Liver (tissue), 7 donors: ENCODE measurements at regions not wholly inside any gene's neighbourhood (a gene's known extent, or its start where the extent isn't known, plus 50 kb on each side); places are given as distances from the start of the nearest gene placed in this dataset.

Source experiments
- DNase-seq: peaks from one replicate; pipeline ENCODE4 v3.0.0-alpha.2; 2017; ENCODE audit warnings: low spot score
- H3K27ac ChIP-seq, 2 donors: one replicate each; pipeline ENCODE4 v1.7.0; 2013; ENCODE audit warnings: inconsistent platforms in 2 of 2, low read length in 2 of 2, control low read depth in 1 of 2, low read depth in 1 of 2, mild to moderate bottlenecking in 1 of 2
- H3K27me3 ChIP-seq, 4 donors: one replicate each; pipeline versions ENCODE4 v1.6.1 to v1.7.0; 2013; ENCODE audit warnings: low read length in 3 of 4, inconsistent platforms in 1 of 4, mild to moderate bottlenecking in 1 of 4, moderate library complexity in 1 of 4; ENCODE audit not compliant: control insufficient read depth in 4 of 4, insufficient read depth in 4 of 4
- H3K36me3 ChIP-seq, 4 donors: one replicate each; pipeline versions ENCODE4 v1.6.1 to v1.7.0; 2013; ENCODE audit warnings: low read length in 3 of 4, mild to moderate bottlenecking in 3 of 4, low read depth in 1 of 4, moderate library complexity in 1 of 4; ENCODE audit not compliant: control insufficient read depth in 4 of 4, insufficient read depth in 3 of 4
- H3K4me1 ChIP-seq, 4 donors: one replicate each; pipeline versions ENCODE4 v1.6.1 to v1.7.0; 2013; ENCODE audit warnings: low read length in 3 of 4, mild to moderate bottlenecking in 3 of 4, moderate library complexity in 1 of 4; ENCODE audit not compliant: control insufficient read depth in 4 of 4, insufficient read depth in 4 of 4
- H3K4me3 ChIP-seq, 3 donors: one replicate each; pipeline versions ENCODE4 v1.6.1 to v1.7.0; 2013; ENCODE audit warnings: low read length in 3 of 3, control low read depth in 1 of 3, low read depth in 1 of 3, mild to moderate bottlenecking in 1 of 3
- H3K9ac ChIP-seq, 2 donors: one replicate each; pipeline ENCODE4 v1.7.0; 2013; ENCODE audit warnings: low read length in 2 of 2, mild to moderate bottlenecking in 2 of 2, moderate library complexity in 2 of 2, control low read depth in 1 of 2, low read depth in 1 of 2
- H3K9me3 ChIP-seq, 4 donors: one replicate each; pipeline versions ENCODE4 v1.6.1 to v1.7.0; 2013; ENCODE audit warnings: low read length in 3 of 4; ENCODE audit not compliant: control insufficient read depth in 4 of 4
- EGR1 ChIP-seq, 2 donors: IDR thresholded peaks; 2 replicates each; pipeline ENCODE4 v1.6.1; 2016 to 2018; ENCODE audit warnings: antibody characterized with exemption in 2 of 2, low read depth in 2 of 2
- FOXA1 ChIP-seq: IDR thresholded peaks from 2 replicates; pipeline ENCODE4 v1.6.1; 2016; ENCODE audit warnings: antibody characterized with exemption
- GABPA ChIP-seq, 2 donors: IDR thresholded peaks in 1 of 2; conservative IDR thresholded peaks in 1 of 2; 2 replicates each; pipeline ENCODE4 v1.6.1; 2016; ENCODE audit warnings: antibody characterized with exemption in 2 of 2, mild to moderate bottlenecking in 1 of 2, moderate library complexity in 1 of 2
- HNF4A ChIP-seq, 2 donors: conservative IDR thresholded peaks; 2 replicates each; pipeline ENCODE4 v1.6.1; 2016; ENCODE audit warnings: antibody characterized with exemption in 2 of 2, mild to moderate bottlenecking in 2 of 2
- HNF4G ChIP-seq: IDR thresholded peaks from 2 replicates; pipeline ENCODE4 v1.6.1; 2016; ENCODE audit warnings: antibody characterized with exemption
- JUND ChIP-seq, 2 donors: IDR thresholded peaks; 2 replicates each; pipeline ENCODE4 v1.6.1; 2016; ENCODE audit warnings: antibody characterized with exemption in 2 of 2
- NR2F2 ChIP-seq: IDR thresholded peaks from 2 replicates; pipeline ENCODE4 v1.6.1; 2016; ENCODE audit warnings: antibody characterized with exemption
- RAD21 ChIP-seq, 2 donors: IDR thresholded peaks; 2 replicates each; pipeline ENCODE4 v1.6.1; 2016; ENCODE audit warnings: antibody characterized with exemption in 2 of 2, mild to moderate bottlenecking in 2 of 2
- RXRA ChIP-seq, 2 donors: IDR thresholded peaks; 2 replicates each; pipeline ENCODE4 v1.6.1; 2017 to 2018; ENCODE audit warnings: antibody characterized with exemption in 2 of 2, mild to moderate bottlenecking in 1 of 2
- SP1 ChIP-seq: IDR thresholded peaks from 2 replicates; pipeline ENCODE4 v1.6.1; 2018; ENCODE audit warnings: antibody characterized with exemption, mild to moderate bottlenecking
- TAF1 ChIP-seq: conservative IDR thresholded peaks from 2 replicates; pipeline ENCODE4 v1.6.1; 2016; ENCODE audit warnings: antibody characterized with exemption, mild to moderate bottlenecking
- YY1 ChIP-seq: IDR thresholded peaks from 2 replicates; pipeline ENCODE4 v1.6.1; 2016; ENCODE audit warnings: antibody characterized with exemption, mild to moderate bottlenecking
- ZBTB33 ChIP-seq: IDR thresholded peaks from 2 replicates; pipeline ENCODE4 v1.6.1; 2016; ENCODE audit warnings: antibody characterized with exemption
- WGBS: extraction: QIAGEN DNeasy Blood & Tissue Kit; methylation state at CpG from one replicate; pipeline ENCODE4 v1.1.7; 2013; 5-methylcytosine and 5-hydroxymethylcytosine counted together
- TF ChIP-seq, protein P1 (sequence below): IDR thresholded peaks from 2 replicates; pipeline ENCODE4 v1.6.1; 2016; ENCODE audit warnings: antibody characterized with exemption, mild to moderate bottlenecking
- TF ChIP-seq, protein P2 (sequence below): IDR thresholded peaks from 2 replicates; pipeline ENCODE4 v1.6.1; 2016; ENCODE audit warnings: antibody characterized with exemption
- TF ChIP-seq, protein P3 (sequence below): IDR thresholded peaks from 2 replicates; pipeline ENCODE4 v1.6.1; 2016; ENCODE audit warnings: antibody characterized with exemption
- donor health status: healthy.
- donor health status: healthy.
- donor health status: healthy.
- donor health status: healthy.

DNA sequence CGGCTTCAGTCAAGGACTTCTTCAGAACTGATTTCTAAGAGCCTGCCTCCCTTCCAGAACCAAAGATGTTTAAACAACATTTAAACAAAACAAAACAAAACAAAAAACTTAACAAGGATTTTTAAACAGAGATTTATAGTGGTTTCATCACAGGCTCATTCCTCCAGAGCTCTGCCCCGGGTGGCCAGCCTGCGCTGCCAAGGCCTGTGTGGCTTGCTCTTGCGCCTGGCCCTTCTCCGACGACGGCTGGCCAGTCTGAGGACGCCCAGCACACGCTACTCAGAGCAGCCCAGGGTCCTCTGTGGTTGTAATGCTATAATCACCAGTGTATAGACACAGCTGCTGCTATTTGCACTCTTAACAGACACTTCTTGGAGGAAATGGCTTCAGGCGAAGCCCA lies 307.2 kb upstream of the MYOCD start:
- DNase-seq: no peak
- Histone ChIP-seq H3K27me3 (no peaks in the 10 kb centered on the region), H3K9me3 (no peaks in the 10 kb centered on the region), H3K4me3 (no peak overlapping the region), H3K4me1 (no peaks in the 10 kb centered on the region), H3K9ac (no peak overlapping the region), H3K27ac (no peak overlapping the region), H3K36me3 (no peaks in the 10 kb centered on the region)
- WGBS: 77% methylated on average over 10 of the region's 10 CpGs
- no peak for TF ChIP-seq FOXA1
- TF ChIP-seq, protein P1, sequence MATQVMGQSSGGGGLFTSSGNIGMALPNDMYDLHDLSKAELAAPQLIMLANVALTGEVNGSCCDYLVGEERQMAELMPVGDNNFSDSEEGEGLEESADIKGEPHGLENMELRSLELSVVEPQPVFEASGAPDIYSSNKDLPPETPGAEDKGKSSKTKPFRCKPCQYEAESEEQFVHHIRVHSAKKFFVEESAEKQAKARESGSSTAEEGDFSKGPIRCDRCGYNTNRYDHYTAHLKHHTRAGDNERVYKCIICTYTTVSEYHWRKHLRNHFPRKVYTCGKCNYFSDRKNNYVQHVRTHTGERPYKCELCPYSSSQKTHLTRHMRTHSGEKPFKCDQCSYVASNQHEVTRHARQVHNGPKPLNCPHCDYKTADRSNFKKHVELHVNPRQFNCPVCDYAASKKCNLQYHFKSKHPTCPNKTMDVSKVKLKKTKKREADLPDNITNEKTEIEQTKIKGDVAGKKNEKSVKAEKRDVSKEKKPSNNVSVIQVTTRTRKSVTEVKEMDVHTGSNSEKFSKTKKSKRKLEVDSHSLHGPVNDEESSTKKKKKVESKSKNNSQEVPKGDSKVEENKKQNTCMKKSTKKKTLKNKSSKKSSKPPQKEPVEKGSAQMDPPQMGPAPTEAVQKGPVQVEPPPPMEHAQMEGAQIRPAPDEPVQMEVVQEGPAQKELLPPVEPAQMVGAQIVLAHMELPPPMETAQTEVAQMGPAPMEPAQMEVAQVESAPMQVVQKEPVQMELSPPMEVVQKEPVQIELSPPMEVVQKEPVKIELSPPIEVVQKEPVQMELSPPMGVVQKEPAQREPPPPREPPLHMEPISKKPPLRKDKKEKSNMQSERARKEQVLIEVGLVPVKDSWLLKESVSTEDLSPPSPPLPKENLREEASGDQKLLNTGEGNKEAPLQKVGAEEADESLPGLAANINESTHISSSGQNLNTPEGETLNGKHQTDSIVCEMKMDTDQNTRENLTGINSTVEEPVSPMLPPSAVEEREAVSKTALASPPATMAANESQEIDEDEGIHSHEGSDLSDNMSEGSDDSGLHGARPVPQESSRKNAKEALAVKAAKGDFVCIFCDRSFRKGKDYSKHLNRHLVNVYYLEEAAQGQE: no peak
- TF ChIP-seq RAD21 (IDR thresholded peaks at IDR 0.05): no peak
- TF ChIP-seq TAF1: no peak
- no peak for TF ChIP-seq HNF4A (conservative IDR thresholded peaks at IDR 0.05)
- TF ChIP-seq, protein P2, sequence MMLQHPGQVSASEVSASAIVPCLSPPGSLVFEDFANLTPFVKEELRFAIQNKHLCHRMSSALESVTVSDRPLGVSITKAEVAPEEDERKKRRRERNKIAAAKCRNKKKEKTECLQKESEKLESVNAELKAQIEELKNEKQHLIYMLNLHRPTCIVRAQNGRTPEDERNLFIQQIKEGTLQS: no peak
- no peak for TF ChIP-seq NR2F2

DNA sequence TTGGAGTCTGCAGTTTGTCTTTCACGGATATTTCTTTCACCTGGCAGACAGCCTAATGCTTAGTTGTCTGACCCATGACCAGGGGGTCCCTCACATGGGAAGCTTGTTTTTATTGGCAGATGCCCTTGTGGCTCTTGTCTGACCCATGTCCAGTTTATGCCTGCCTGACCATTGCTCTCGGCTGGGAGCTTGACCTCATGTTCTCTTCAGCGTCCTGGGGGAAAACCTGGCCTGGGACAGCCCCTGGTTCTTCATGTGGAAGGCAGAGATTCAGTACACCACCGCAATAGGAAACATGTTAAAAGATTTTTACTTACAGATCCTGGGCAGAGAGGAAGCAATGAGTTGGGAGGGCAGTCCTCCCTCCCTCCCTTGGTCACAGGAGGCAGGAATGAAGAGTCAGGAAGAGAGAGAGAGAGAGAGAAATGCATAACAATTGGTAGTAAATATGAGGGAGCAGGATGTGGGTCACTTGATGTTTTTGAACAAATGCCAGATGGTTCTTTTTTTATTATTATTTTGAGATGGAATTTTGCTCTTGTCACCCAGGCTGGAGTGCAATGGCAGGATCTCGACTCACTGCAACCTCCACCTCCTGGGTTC lies 302.7 kb upstream of the MYOCD start:
- no peaks in the 10 kb centered on the region for H3K27me3 ChIP-seq
- H3K4me1 ChIP-seq: no peaks in the 10 kb centered on the region
- TF ChIP-seq NR2F2 (peak; percentile 92), EGR1 (IDR thresholded peaks at IDR 0.05; ENCODE audit: low read depth in 2 of 2) (no peak), JUND (IDR thresholded peaks at IDR 0.05) (no peak), SP1 (no peak), YY1 (no peak), HNF4G (no peak), RXRA (IDR thresholded peaks at IDR 0.05) (peak; percentile 51 to 63)
- TF ChIP-seq, protein P3, sequence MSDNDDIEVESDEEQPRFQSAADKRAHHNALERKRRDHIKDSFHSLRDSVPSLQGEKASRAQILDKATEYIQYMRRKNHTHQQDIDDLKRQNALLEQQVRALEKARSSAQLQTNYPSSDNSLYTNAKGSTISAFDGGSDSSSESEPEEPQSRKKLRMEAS: no peak
- H3K27ac ChIP-seq: no peak overlapping the region
- H3K9me3 ChIP-seq: peaks cover 0 to 5% (median under 1%) of the 10 kb centered on the region in 4 donors
- H3K36me3 ChIP-seq: no peaks in the 10 kb centered on the region
- WGBS: 61% methylated on average over 5 of the region's 5 CpGs
- no peak overlapping the region for H3K4me3 ChIP-seq
- H3K9ac ChIP-seq: no peak overlapping the region
- no peak for DNase-seq

DNA sequence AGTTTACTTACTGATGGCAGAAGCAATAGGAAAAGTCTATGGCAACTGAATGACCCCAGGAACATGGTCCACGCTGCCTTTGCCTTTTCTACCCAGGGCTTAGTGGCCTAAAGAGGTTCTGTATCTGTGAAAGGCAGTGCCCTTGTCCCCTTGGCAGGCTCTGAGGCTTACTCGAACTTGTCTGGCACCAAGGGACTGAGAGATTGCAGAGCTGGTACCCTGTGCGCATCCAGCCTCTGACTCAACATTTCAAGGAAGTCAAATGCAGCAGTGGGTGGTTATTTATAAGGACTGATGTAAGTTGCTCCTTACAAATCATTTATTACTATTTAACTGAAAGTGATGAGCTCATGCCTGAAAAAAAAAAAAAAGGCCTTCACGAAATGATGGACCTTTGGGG lies 299.9 kb upstream of the MYOCD start:
- Histone ChIP-seq H3K4me1 (no peaks in the 10 kb centered on the region), H3K36me3 (no peaks in the 10 kb centered on the region), H3K9ac (no peak overlapping the region), H3K9me3 (peaks cover 0 to 5% (median under 1%) of the 10 kb centered on the region in 4 donors), H3K4me3 (no peak overlapping the region), H3K27me3 (no peaks in the 10 kb centered on the region), H3K27ac (peak overlapping the region in 1 of 2 donors; percentile 10)
- TF ChIP-seq TAF1: no peak
- no peak for TF ChIP-seq YY1
- no peak for TF ChIP-seq ZBTB33
- no peak for TF ChIP-seq NR2F2
- TF ChIP-seq JUND (IDR thresholded peaks at IDR 0.05): no peak
- no peak for TF ChIP-seq HNF4A (conservative IDR thresholded peaks at IDR 0.05)
- TF ChIP-seq FOXA1: no peak
- no peak for TF ChIP-seq GABPA (IDR thresholded peaks at IDR 0.05 in 1 of 2, conservative IDR thresholded peaks at IDR 0.05 in 1 of 2)
- TF ChIP-seq, protein P3: no peak
- TF ChIP-seq, protein P1: no peak
- no peak for TF ChIP-seq RXRA (IDR thresholded peaks at IDR 0.05)
- no peak for DNase-seq
- WGBS: 63% methylated on average over 4 of the region's 4 CpGs
